Keratinocyte (primary cell): ENCODE measurements at regions not wholly inside any gene's neighbourhood (a gene's known extent, or its start where the extent isn't known, plus 50 kb on each side); places are given as distances from the start of the nearest gene placed in this dataset.

Experiments used
- DNase-seq: peaks from one replicate; pipeline ENCODE4 v3.0.0-alpha.2; 2011; ENCODE audit warnings: low read depth, missing footprints, low spot score
- FAIRE-seq: peaks from 2 replicates; lab custom pipeline; 2011; peaks lifted over from hg19 to GRCh38; lab: Jason Lieb, UNC
- H2AFZ ChIP-seq: 2 replicates; pipeline ENCODE4 v1.6.0; 2012; ENCODE audit warnings: low read length, control low read depth, inconsistent platforms; ENCODE audit not compliant: control insufficient read depth
- H3K27ac ChIP-seq: 2 replicates; pipeline ENCODE4 v1.5.1; 2011; ENCODE audit warnings: low read length; ENCODE audit not compliant: control insufficient read depth, insufficient read depth
- H3K27me3 ChIP-seq: 3 replicates; pipeline ENCODE4 v1.6.0; 2011; ENCODE audit warnings: low read length; ENCODE audit not compliant: control insufficient read depth, insufficient read depth; ENCODE audit errors: extremely low read depth
- H3K36me3 ChIP-seq, 2 experiments: 2 replicates in 1 of 2; 3 replicates in 1 of 2; pipeline ENCODE4 v1.5.1; 2011; ENCODE audit warnings: low read length in 2 of 2, mild to moderate bottlenecking in 1 of 2; ENCODE audit not compliant: control insufficient read depth in 2 of 2, insufficient read depth in 2 of 2; ENCODE audit errors: extremely low read depth in 1 of 2
- H3K4me1 ChIP-seq: 3 replicates; pipeline ENCODE4 v1.5.1; 2011; ENCODE audit warnings: low read length; ENCODE audit not compliant: control insufficient read depth, insufficient read depth; ENCODE audit errors: extremely low read depth
- H3K4me2 ChIP-seq: 3 replicates; pipeline ENCODE4 v1.6.0; 2011; ENCODE audit warnings: low read depth, low read length; ENCODE audit not compliant: control insufficient read depth, insufficient read depth; ENCODE audit errors: extremely low read depth
- H3K4me3 ChIP-seq, 3 experiments: fragments of 200-600 bp in 1 of 3; sonication (generic) in 1 of 3; 2 replicates in 2 of 3; 3 replicates in 1 of 3; pipeline ENCODE4 v1.5.1; 2011 to 2016; ENCODE audit warnings: low read length in 3 of 3, mild to moderate bottlenecking in 3 of 3, control low read depth in 2 of 3, inconsistent platforms in 1 of 3, low read depth in 1 of 3, mixed read lengths in 1 of 3, mixed run types in 1 of 3, moderate library complexity in 1 of 3; ENCODE audit not compliant: control insufficient read depth in 2 of 3, insufficient read depth in 2 of 3; ENCODE audit errors: extremely low read depth in 1 of 3
- H3K79me2 ChIP-seq: 2 replicates; pipeline ENCODE4 v1.6.0; 2012; ENCODE audit warnings: low read length; ENCODE audit not compliant: control insufficient read depth, insufficient read depth
- H3K9ac ChIP-seq: 3 replicates; pipeline ENCODE4 v1.6.0; 2011; ENCODE audit warnings: low read length; ENCODE audit not compliant: control insufficient read depth, insufficient read depth; ENCODE audit errors: extremely low read depth
- H3K9me1 ChIP-seq: 3 replicates; pipeline ENCODE4 v1.6.0; 2011; ENCODE audit warnings: low read length; ENCODE audit not compliant: control insufficient read depth, insufficient read depth; ENCODE audit errors: extremely low read depth
- H3K9me3 ChIP-seq: 2 replicates; pipeline ENCODE4 v1.5.1; 2012; ENCODE audit warnings: low read depth, low read length; ENCODE audit not compliant: control insufficient read depth
- H4K20me1 ChIP-seq: 3 replicates; pipeline ENCODE4 v1.6.0; 2011; ENCODE audit warnings: low read length; ENCODE audit not compliant: control insufficient read depth, insufficient read depth; ENCODE audit errors: extremely low read depth
- EZH2 ChIP-seq: IDR thresholded peaks from one replicate; pipeline ENCODE4 v1.6.1; 2012; ENCODE audit warnings: inconsistent platforms, mild to moderate bottlenecking, low read length, moderate library complexity
- dilution Hi-C: fragments of 300-500 bp; cut with MboI; formaldehyde crosslinking; loops from one replicate; pipeline ENCODE4 v1.7.0; 2020; ENCODE audit warnings: low sequenced_read_pairs; ENCODE audit not compliant: extremely low pct_ligation_motif_present
- TF ChIP-seq, protein P1 (sequence below), 3 experiments: IDR thresholded peaks in 1 of 3; conservative IDR thresholded peaks in 1 of 3; optimal IDR thresholded peaks in 1 of 3; 2 replicates in 2 of 3; 3 replicates in 1 of 3; pipeline versions ENCODE3 to v1.5.1; 2011; ENCODE audit warnings: low read length in 3 of 3, mild to moderate bottlenecking in 3 of 3, moderate library complexity in 2 of 3, control low read depth in 1 of 3, inconsistent platforms in 1 of 3; ENCODE audit not compliant: insufficient read depth in 2 of 3; ENCODE audit errors: extremely low read depth in 1 of 3

DNA sequence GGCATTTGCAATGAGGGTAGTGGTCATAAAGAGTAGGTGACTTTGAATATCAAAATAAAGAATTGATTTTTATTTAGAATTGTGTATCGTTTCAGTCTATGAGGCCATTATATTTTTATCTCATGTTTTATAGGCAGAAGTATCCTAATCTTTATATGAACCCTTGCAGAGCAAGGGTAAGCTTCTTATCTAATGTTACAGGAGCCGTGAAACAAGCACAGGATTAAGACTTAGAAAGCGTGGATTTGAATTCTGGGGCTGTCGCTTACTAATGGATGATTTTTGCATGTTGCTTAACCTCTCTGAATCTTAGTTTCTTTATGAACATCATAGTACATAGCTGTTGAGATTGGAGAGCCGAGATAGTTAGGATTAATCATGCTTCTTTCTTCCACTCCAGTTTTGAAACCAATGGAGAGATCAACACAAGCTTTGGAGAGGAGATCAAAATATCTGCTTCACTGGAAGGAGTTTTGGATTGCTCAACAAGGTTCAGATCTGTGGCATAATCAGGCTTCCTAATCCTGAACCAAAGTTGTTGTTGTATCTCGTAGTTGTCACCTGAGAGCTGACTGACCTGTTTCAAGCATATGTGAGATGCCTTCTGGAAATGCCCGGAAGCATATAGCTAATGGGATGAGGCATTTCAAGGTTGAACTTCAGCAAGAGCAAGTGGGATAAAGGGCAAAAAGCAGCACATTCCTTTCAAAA, 166.9 kb upstream of the GK2 start:
- Histone ChIP-seq H4K20me1 (no peaks in the 10 kb centered on the region), H3K9ac (no peak overlapping the region), H3K4me1 (no peaks in the 10 kb centered on the region), H3K4me3 (no peak overlapping the region), H3K9me1 (no peaks in the 10 kb centered on the region), H3K27me3 (no peaks in the 10 kb centered on the region), H3K4me2 (no peak overlapping the region), H2AFZ (no peak overlapping the region), H3K9me3 (no peaks in the 10 kb centered on the region), H3K27ac (no peak overlapping the region), H3K79me2 (no peaks in the 10 kb centered on the region), H3K36me3 (no peaks in the 10 kb centered on the region)
- TF ChIP-seq, protein P1, sequence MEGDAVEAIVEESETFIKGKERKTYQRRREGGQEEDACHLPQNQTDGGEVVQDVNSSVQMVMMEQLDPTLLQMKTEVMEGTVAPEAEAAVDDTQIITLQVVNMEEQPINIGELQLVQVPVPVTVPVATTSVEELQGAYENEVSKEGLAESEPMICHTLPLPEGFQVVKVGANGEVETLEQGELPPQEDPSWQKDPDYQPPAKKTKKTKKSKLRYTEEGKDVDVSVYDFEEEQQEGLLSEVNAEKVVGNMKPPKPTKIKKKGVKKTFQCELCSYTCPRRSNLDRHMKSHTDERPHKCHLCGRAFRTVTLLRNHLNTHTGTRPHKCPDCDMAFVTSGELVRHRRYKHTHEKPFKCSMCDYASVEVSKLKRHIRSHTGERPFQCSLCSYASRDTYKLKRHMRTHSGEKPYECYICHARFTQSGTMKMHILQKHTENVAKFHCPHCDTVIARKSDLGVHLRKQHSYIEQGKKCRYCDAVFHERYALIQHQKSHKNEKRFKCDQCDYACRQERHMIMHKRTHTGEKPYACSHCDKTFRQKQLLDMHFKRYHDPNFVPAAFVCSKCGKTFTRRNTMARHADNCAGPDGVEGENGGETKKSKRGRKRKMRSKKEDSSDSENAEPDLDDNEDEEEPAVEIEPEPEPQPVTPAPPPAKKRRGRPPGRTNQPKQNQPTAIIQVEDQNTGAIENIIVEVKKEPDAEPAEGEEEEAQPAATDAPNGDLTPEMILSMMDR (optimal IDR thresholded peaks at IDR 0.05 in 1 of 3, IDR thresholded peaks at IDR 0.05 in 1 of 3, conservative IDR thresholded peaks at IDR 0.05 in 1 of 3; ENCODE audit: extremely low read depth in 1 of 3, insufficient read depth in 2 of 3, low read length in 3 of 3), result no peak
- no peak for TF ChIP-seq EZH2
- dilution Hi-C loops, result no loop called here
- DNase-seq (no peak), FAIRE-seq (no peak)

DNA sequence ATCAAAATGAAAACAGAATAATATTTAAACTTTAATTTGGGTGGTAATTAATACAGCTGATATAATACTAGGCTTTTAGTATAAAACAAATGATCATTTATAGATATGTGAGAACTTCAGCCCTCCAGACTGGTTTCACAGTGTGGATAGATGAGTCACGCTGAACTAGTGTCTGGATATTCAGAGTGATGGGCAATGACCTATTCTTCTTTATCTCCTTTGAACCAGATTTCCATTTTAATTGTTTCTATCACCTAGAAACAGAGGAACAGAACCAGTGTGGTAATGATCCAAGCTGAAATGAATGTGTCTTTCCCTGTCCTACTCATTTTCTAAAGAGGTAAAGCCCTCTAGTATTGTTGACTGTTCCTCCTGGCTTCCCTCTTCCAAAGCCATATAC, 155.2 kb upstream of the GK2 start:
- TF ChIP-seq, protein P1 (optimal IDR thresholded peaks at IDR 0.05 in 1 of 3, IDR thresholded peaks at IDR 0.05 in 1 of 3, conservative IDR thresholded peaks at IDR 0.05 in 1 of 3; ENCODE audit: extremely low read depth in 1 of 3, insufficient read depth in 2 of 3, low read length in 3 of 3), result no peak
- TF ChIP-seq EZH2, result no peak
- no peak for FAIRE-seq
- dilution Hi-C loops, result no loop called here

More for the DNA sequence above, 155.2 kb upstream of the GK2 start:
- Histone ChIP-seq H4K20me1 (no peaks in the 10 kb centered on the region), H3K27ac (no peak overlapping the region), H3K9me3 (no peaks in the 10 kb centered on the region), H3K79me2 (no peaks in the 10 kb centered on the region), H3K4me1 (no peaks in the 10 kb centered on the region), H3K4me2 (no peak overlapping the region), H3K9ac (no peak overlapping the region), H3K36me3 (no peaks in the 10 kb centered on the region), H3K4me3 (no peak overlapping the region), H3K27me3 (no peaks in the 10 kb centered on the region), H3K9me1 (no peaks in the 10 kb centered on the region), H2AFZ (no peak overlapping the region)
- DNase-seq, result no peak
